Activated T-cell treated with anti-CD3 and anti-CD28 coated beads, Interleukin-2, amount 50 U/mL, for 48 hours (primary cell): ENCODE measurements at regions not wholly inside any gene's neighbourhood (a gene's known extent, or its start where the extent isn't known, plus 50 kb on each side); places are given as distances from the start of the nearest gene placed in this dataset.
A peak's percentile ranks its signal among the peaks of the same experiment; 100 is the strongest.
"Not testable (repeated sequence)": the region's sequence is repeated elsewhere in the genome, so short reads cannot be mapped to it uniquely, and the experiment has no call there.

Source experiments
- DNase-seq, 2 experiments: peaks; one replicate each; pipeline ENCODE4 v3.0.0-alpha.2; 2020

DNA sequence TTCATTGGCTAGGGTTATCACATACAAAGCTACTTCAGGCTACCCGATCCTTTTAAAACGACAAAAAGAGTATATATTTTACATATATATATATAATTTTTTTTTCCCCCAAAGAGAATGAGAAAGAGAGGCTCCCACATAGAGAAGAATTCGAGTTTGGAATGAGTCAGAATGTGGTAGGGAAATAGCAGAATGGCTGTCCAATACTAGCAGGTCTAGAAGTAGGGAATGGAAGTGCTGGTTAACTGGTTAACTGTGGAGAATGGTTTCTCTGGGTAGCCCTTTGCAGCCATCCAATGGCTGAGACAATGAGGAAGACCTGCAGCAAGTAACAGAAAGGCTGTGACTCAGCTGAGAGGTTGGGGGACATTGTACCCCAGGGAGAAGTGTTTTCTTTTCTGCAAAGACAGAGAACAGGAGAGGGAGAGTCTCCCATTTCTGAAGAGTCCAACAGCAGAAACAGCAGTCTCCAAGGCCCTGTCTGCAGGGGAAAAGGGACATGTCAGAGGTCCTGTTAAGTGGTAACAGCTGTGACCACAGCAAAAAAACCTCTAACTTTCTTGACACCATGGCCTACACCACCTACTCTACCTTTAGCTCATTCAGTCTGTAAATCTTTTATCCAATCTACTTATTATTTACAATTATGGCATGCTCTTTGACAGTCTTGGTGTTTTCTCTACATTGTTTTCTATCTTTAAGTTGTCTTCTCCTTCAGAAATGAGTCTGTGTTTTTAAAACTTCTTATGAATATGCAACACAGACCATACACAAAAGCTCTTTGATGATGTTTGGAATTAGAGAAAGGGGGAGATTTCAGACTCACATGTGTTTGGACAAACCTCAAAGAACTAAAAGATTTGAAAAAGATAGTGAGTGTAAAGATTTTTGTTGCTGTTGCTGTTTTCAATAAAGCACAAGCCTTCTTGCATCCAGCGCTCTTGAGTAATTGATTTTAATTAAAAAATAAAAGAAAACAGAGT is 116.1 kb upstream of the SLC7A14 start:
- DNase-seq, result no peak

DNA sequence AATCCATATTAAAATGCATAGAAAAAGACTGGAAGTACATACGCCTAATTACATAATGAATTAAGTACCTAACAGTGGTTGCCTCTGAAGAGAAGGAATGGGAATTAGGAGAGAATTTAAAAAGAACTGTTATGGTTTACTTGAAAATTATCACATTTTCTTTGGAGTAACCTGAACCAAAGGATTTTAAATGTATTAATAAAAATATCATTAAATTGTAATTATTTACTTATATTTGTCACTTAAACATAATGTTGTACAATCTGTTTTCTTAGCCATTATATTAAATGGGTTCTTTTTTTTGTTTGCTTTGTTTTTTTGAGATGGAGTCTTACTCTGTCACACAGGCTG is 114.2 kb upstream of the SLC7A14 start:
- DNase-seq, result no peak

DNA sequence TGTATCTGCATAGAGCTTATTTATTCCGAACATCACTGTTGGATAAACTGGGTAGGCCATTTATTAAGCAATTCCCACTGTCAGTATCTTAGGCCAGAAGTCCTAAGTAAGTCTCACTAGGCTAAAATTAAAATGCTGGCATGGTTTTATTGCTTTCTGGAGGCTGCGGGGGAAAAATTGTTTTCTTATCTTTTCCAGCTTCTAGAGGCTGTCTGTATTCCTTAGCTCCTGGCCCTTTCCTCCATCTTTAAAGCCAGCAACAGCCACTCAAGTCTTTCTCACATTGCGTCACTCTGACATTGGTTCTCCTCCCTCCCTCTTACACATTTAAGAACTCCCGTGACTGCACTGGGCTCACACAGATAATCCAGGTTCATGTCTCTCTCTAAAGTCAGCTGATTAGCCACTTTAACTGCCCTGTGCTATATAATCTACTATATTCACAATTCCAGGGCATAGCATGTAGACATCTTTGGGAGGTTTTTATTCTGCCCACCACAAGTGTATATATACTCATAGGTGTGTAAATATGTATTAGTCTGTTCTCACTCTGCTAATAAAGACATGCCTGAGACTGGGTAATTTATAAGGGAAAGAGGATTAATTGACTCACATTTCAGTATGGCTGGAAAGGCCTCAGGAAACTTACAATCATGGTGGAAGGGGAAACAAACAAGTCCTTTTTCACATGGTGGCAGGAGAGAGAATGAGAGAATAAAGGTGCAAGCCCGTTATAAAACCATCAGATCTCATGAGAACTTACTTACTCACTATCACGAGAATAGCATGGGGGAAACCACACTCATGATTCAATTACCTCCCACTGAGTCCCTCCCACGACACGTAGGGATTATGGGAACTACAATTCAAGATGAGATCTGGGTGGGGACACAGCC is 113.5 kb upstream of the SLC7A14 start:
- DNase-seq, result no peak

DNA sequence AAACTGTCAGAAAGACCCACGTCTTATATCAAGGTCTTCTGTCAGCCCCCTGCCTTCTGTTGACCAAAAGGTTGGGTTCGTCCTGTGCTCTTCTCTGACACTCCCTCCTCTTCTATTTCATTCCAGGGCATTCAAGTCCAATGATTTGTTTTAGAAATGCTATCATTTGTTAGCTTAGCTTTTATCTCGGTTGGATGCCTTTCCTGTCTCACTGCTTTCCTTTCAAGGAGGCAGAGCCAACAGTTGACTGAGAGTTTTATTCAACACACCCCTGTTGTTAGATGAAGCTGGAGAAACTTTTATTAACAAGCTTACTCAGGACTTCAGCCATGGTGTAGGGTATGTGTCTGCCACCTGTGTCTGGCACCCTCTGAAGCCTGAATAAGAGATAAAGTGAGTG is 112.0 kb upstream of the SLC7A14 start:
- DNase-seq, result no peak

DNA sequence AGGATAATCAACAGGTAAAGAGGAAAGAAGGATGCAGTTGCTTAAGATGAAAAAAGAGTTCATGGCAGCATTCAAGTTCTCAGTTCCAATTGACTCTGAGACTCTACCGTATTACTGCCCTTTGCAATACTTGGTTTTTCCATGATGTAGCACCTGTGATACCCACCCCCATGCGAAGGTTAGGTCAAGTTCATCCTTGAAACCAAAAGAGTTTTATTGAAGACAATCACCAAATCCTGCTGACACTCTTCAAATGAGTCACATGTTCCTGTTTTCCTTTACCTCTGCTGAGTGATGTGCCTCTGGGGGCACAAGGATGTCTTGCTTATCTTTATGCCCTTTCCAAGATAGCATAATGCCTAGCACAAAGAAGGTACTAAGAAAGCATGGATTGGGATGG is 111.3 kb upstream of the SLC7A14 start:
- no peak for DNase-seq

DNA sequence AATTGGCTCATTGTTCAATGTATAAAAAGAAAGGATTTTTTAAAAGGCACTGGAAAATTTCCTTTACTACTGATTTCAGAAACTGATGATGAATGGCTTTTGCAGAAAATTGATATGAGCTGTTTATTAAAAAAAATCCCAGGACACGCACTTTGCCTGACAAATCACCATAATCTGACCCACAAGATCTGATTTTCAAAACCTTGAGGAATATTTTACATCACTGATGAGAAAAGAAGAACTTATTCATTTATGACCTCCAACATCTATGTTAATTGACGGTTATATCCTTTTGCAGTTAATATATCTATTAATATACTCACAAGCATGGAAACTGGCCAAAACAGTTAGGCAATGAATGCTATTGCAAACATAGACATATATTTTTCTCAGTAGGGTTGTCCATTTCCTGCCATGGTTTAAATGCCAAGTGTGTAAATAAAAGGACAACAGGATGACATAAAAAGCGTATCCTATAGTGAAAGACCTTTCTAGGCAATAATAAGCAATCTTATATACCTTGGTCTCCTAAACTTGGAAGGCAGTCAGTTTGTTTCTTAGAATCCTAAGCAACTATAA is 109.7 kb upstream of the SLC7A14 start:
- no peak for DNase-seq

DNA sequence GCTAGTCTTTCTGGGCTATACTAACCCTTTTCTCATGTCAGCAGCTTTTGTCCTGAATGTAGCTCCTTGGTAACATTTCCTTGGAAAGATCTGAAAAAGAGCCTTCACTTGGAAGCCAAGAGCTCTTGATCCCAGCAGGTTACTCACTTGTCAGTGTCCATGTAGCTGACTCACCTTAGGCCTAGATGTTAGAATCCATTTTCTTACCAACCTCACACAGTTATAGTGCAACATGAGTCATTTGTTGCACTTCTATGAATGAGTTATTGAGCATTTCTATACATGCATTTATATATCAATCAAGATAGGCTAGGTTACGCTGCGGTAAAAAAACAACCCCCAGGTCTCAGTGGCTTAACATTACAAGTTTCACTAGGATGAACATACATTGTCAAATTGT is 106.8 kb upstream of the SLC7A14 start:
- DNase-seq, result no peak

DNA sequence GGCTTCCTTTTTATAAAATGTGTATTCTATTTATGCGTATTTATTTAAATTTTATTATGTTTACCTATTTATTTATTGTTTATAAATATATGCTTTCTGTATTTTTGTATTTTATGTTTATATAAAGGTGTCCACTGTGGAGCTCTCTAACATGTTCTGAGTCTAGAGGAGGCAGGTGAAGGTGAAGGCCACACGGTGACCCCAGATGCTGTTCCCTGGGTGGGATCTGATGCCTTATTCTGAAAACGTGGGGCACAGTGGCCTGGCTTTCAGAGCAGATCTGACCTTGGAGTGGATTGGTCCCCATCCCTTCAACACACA is 104.7 kb upstream of the SLC7A14 start:
- DNase-seq, result no peak

DNA sequence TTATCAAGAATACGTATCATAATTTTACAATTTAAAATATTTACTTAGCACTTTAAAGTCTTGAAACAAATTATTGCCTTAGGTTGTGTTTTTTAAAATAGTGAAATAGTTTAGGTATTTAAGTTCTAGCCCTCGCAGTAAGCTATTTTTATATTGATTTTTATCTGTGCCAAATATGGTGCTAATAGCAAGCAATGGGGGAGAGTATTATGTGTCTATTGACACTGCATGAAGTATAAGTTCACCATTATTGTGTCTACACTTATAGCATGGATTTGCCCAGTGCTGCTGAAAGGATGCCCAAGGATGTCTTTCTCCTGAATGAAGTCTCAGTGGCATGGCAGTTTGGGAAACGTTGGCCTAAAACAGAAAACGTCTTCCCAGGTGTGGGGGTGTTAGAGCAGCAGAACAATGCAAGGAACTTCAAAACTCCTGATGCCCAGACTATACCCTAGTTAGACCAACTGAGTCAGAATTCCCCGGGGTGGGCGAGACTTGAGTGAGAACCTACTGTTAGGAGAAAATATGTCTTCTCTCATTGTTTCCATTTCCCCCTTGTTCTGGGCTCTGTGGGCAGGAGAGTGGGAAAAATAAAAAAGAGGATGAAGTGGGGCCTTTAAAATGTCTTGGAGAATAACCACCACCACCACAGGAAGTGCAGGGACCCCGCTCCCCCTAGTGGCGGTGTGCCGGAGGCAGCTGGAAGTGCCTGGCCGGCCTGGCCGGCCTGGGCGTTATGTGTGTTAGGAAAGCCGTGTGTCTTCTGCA is 104.2 kb upstream of the SLC7A14 start:
- peak; percentile 57 to 69 for DNase-seq

DNA sequence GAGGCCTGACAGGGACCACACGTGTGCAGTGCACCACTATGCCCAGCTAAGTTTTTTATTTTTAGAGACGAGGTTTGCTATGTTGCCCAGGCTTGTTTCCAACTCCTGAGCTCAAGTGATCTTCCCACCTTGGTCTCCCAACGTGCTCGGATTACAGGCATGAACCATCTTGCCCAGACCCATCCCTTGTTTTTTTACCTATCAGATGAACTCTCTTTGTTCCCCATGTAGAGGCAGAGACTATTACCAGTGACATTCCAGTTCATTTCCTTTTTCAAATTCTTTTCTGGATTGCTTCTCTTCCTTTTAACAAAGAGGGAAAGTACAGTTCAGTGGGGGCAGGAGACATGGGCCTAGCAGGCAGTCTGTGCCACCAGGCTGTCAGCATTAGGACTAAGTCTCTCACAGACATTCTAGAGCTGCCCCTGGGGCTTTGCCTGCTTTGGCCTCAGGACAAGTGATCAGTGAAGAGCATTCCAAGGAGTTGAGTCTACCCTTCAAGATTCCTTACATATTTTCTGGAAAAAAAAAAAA is 103.5 kb upstream of the SLC7A14 start:
- no peak for DNase-seq

DNA sequence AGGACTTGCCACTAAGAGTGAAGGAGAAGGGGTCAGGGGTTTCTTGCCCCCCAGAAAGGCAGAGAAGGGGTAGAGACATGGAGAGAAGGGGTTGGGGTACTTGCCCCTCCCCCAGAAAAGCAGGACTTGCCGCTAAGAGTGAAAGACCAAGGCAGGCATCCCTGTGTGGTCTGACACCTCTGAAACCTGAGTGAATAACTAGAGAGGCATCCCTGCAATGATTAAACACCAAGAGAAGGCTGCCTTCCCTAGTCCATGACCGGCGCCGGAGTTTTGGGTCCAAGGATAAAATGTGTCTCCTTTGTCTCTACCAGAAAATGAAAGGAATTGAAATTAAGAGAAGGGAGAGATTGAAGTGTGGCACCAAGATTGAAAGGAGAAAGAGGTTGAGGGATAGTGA is 102.3 kb upstream of the SLC7A14 start:
- not testable (repeated sequence) for DNase-seq

DNA sequence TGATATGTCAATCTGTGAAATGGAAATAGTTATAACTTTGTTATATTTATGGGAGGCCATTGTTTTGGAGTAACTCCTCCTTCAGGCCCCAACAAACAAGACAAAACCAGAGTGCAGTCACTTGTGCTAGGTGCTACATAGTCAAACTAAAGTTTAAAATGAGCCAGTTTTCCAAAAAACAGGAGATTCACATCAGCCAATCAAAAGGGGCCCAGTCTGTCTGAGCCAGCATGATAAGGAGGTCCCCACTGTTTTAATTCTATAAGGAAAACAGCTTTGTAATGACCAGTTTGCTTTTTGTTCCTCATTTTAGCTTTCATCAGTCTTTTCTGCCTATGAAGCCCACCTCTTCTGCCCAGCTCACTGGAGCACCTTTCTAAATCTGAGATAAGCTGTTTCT is 94.7 kb upstream of the SLC7A14 start:
- DNase-seq, result no peak

DNA sequence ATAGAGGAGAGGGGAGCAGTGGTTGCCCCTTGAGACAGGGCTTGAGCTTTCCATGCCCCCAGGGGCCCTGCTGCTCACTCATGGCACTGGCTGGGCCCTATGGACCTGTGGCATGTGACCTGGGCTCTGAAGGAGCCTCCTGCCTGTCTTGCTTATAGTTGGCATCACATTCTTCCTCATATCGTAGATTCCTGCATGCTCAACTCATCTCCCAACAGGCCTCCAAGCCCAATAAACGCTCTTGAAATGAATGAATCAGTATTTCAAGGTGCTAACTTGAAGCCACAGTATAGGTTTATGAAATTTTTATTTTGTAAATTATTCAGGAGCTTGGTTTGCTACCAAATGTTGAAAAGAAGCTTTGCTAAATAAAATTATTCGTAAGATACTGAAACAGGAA is 93.3 kb upstream of the SLC7A14 start:
- DNase-seq, result no peak

DNA sequence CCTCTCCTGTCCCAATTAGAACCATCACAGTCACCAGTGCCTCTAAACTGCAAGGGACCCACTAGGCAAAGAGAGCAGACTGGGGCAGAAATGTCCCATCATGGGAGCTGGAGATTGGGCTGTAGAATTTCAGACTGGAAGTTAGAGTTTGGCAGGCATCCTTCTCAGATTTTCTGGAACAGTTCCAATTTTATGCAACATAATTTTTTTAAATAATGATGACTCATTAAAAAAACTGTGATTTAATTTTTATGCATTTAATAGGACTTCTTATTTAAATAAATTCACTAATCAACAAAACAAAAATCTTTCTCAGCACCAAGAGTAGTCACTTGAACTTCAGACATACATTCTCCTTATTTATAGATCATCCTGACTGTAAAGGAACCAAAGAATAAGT is 84.6 kb upstream of the SLC7A14 start:
- DNase-seq, result no peak

DNA sequence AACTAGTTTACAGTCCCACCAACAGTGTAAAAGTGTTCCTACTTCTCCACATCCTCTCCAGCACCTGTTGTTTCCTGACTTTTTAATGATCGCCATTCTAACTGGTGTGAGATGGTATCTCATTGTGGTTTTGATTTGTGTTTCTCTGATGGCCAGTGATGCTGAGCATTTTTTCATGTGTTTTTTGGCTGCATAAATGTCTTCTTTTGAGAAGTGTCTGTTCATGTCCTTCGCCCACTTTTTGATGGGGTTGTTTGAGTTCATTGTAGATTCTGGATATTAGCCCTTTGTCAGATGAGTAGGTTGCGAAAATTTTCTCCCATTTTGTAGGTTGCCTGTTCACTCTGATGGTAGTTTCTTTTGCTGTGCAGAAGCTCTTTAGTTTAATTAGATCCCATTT is 77.1 kb upstream of the SLC7A14 start:
- not testable (repeated sequence) for DNase-seq

DNA sequence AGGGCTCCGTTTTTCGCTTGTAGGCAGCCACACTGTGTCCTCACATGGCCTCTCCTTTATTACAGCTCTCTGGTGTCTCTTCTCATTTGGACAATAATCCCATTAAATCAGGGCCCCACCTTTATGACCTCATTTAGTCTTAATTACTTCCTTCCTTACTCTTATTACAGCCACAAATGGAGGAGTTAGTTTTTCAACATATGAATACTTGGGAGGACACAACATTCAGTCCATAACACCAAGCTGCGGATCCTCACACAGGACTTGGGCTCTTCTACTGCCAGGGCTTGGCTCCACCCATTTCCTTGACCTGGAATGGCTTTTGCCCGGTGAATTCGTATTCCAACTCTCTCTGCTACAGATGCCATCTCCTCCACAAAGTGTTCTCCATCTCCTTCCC is 74.3 kb upstream of the SLC7A14 start:
- no peak for DNase-seq

DNA sequence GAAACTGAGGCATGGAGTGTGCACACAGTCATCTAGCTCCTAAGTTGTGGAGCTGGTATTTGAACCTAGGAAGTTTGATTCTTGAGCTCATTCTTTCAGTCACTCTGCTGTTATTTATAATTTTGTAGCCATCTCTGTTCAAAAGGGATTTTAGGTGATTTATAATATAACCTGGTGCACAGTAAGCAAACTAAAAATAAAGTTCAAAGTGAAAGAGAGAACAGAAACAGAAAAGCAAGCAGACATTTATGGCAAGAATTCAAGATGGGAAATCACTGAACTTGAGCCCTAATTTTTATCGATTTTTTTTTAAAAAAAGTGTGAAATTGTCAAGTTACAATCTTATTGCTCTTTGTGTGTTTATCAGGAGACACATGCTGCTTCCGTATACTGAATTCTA is 71.4 kb upstream of the SLC7A14 start:
- DNase-seq, result no peak

DNA sequence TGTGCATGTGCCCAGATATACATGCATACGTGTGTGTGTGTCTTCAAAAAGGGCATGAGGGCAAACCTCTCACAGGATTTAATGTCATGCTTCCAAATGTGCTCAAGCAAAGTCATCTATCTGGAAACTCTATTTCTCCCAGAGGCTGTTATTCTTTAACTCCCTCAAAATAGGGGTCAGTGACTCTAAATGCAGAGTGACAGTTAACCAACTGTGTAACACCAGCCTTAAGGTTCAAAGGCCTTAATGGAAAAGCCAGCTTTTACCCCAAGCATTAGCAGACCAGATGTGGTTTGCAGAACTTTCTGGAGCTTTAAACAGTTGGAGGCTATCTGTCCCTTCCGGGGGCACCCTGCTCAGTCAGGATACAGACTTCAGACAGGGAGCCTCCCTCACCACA is 70.4 kb upstream of the SLC7A14 start:
- DNase-seq, result no peak

DNA sequence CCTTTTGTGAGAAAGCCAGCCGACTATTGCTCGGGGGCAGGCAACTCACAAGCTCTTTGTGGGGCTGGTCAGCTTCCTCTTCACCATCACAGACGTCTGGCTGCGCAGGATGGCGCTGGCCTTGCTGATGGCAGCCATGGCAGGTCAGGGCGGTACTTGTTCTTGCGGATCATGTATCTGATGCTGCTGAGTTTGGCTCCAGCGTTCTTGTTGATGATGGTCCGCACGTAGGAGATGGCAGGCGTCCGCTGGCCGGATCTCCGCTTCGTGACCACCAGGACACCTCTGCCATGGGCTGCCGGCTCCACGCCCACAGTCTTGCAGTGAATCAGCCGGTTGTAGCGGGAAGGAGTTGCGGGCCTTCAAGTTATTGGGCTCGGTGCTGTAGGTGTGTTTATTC is 67.9 kb upstream of the SLC7A14 start:
- DNase-seq, result no peak

DNA sequence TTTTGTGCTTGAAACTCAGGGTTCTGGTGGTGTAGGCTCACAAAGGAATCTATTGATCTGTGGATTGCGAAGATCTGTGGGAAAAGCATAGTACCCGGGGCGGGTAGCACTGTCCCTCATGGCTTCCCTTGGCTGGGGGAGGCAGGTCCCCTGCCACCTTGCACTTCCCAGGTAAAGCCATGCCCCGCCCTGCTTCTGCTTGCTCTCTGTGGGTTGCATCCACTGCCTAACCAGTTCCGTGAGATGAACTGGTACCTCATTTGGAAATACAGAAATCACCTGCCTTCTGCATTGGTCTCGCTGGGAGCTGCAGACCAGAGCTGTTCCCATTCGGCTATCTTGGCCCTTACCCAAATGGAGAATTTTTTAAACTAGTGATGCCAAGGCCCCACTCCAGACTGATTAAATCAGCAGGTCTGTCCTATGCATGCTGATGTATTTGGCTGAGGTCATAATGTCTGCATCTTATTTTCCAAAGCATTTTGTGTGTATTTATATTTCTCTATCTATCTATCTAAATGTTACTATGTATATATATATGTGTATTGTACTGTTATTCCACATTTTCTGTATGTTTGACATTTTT is 65.5 kb upstream of the SLC7A14 start:
- no peak for DNase-seq

DNA sequence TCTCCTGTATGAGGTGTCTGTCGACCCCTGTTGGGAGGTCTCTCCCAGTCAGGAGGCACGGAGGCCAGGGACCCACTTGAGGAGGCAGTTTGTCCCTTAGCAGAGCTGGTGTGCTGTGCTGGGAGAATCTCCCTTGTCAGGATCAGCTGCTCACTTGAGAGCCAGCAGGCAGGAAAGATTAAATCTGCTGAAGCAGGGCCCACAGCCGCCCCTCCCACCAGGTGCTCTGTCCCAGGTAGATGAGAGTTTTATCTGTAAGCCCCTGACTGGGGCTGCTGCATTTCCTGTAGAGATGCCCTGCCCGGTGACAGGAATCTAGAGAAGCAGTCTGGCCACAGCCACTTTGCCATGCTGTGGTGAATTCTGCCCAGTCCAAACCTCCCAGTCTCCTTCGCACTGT is 64.7 kb upstream of the SLC7A14 start:
- DNase-seq, result not testable (repeated sequence)

DNA sequence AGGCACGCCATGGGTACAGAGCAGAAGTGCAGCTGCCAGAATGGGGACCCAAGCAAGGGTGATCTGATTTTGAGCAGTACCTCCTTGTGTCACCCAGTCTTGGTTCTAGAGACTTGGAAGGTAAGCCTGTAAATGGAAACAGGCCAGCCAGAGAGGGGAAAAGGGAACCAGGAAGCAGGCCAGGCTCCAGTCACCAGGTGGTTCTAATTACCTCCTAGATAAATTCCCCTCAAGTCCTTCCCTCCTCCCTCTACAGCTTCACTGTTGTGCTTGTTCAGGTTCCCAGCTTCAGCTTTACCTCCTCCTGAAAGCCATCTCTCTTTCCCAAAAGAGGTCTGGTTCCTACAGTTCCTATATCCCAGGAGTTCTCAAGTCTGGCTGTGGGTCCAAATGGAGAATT is 58.8 kb upstream of the SLC7A14 start:
- no peak for DNase-seq
